HS-27A (cell line): ENCODE measurements at regions not wholly inside any gene's neighbourhood (a gene's known extent, or its start where the extent isn't known, plus 50 kb on each side); places are given as distances from the start of the nearest gene placed in this dataset.
A peak's percentile ranks its signal among the peaks of the same experiment; 100 is the strongest.

Experiments used
- DNase-seq: peaks from one replicate; pipeline ENCODE4 v3.0.0-alpha.2; 2012; ENCODE audit warnings: low read depth, missing footprints

- DNase-seq = no peak
These were observed 82.5 kb upstream of the SORBS2 start for GRCh38 chr4:185894481-185894880.

DNA sequence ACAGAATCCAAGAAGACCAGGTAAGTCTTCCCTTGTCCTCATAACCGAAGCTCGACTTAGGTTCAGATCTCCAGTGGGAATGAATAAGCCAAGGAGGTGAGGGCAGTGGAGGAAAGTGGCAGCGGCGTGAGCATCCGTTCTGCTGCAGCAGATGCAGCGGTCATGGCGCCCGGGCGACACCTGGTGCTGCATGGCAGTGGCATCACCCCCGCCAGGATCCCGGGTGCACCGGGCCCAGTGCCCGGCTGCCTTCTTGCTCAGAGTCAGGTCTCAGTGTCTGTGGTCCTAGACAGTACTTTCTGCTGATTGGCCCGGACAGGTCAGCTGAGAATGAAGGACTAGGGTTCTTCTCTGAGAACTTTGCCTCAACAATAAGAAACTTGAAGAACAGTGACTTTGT is 83.4 kb upstream of the SORBS2 start:
- no peak for DNase-seq

- no peak for DNase-seq
These were observed 83.9 kb upstream of the SORBS2 start for GRCh38 chr4:185895866-185896265.

- DNase-seq = no peak
These were observed 85.0 kb upstream of the SORBS2 start for GRCh38 chr4:185896817-185897488.

GRCh38 chr4:185898413-185898812 is 86.4 kb upstream of the SORBS2 start:
- no peak for DNase-seq

DNA sequence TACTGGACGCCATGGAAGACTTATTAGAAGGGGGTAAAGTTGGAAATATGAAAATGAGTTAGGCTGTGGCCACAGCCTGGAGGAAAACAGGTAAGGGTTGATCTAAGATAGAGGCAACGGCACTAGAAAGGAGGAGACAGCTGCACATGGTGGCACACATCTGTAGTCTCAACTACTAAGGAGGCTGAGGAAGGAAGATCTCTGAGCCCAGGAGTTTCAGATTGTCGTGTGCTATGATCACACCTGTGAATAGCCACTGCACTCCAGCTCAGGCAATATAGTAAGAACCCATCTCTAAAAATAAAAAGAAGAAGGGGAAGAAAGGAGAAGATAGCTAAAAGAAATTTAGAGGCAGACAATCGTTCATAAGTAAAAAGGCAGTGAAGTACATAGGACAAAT is 87.8 kb upstream of the SORBS2 start:
- DNase-seq = no peak

DNA sequence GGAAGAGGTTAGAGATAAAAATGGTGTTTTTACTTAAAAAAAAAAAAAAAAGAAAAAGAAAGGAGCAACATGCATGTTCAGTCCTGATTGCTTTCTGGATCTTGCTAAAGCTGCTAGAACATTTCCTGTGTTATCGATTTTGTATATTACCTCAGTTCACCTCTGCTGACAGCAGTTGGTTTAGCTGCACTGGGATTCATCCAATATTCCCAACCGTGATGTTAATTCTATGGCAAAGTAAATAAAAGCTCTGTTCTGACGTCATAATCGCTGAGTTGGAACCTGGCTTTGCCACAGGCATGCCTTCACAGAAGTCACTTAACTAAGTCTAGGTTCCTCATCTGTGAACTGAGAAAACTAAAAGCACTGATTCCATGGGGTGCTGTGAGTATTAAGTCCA is 90.7 kb upstream of the SORBS2 start:
- DNase-seq = no peak

GRCh38 chr4:185903205-185903604 is 91.2 kb upstream of the SORBS2 start:
- no peak for DNase-seq

DNA sequence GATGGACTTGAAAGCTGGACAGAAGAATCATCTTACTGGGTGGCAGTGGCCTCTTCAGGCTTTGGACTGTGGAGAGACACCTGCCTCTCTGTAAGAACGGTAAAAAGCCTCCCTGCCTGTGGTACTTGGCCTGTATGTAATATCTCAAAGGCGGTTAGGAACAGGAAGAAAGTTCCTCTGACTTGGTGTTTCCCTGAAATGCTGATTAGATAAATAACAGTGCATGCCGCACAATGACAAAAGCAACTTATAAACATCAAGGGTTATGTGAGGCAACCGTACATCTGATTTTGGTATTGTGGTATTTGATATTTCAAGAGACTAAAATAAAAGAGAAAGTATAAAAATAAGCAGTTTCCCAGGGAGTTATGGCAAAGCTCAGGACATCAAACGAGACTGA is 92.4 kb upstream of the SORBS2 start:
- no peak for DNase-seq

DNA sequence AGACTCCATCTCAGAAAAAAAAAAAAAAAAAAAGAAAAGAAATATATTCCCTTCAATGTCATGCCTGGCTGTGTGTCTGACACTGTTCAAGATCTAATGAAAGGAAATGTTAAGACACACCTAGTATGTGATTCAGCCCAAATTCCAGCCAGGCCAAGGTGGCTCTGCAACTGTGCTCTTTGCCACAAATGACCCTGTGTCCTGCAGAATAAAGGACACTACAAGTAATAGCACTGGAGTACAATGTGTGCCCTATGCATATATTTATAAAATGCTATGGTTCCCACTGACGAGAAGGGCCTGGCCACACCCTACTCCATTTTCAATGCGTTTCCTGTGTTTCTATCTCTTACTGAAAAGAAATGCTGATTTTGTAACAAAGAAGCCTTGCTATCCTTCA is 98.0 kb upstream of the SORBS2 start:
- DNase-seq = no peak

DNA sequence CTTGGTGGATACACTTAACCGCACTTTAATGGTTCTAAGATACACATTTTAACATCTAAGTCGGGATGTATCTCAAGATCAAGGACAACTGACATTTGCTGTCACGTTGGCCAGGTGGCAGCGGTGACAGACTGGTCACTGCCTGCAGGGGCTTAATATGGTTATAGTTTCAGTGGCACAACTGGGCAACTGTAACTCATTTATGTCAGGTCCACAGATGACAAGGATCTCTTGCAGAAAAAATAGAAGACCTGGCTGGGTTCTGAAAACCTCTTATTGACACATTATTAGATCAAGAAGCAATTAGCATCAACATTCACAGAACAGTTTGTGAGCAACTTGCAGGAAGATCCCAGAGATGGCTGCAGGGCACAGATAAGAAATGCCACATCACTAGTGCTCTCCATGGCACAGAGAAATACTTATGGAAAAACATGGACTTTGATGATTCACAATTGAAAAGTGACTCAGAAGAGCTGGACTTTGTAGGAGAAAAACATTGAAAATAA is 99.6 kb upstream of the SORBS2 start:
- DNase-seq = no peak

GRCh38 chr4:185912779-185913178 is 100.8 kb upstream of the SORBS2 start:
- no peak for DNase-seq

GRCh38 chr4:185914583-185915199 is 102.7 kb upstream of the SORBS2 start:
- peak; percentile 48 for DNase-seq

DNA sequence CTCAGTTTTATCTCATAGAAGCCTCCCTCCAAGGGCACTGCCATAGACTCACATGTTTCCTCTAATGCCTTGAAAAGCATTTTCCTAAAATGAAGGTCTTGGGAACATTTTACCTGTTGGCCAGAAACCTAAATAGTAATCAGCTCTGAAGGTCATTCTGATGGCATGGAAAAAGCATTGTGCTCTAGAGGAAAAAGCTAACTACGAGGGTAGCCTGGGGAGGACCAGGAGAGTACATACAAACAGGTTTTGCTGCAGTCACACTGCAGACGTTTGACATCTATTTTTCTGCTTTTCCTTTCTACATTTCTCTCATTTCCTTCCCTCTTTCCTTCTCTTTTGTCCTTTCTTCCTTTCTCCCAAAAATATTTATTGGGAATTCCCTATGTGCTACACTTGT is 103.3 kb upstream of the SORBS2 start:
- no peak for DNase-seq

GRCh38 chr4:185915817-185916216 is 103.8 kb upstream of the SORBS2 start:
- DNase-seq = no peak

GRCh38 chr4:185916231-185916630 is 104.2 kb upstream of the SORBS2 start:
- DNase-seq = no peak

DNA sequence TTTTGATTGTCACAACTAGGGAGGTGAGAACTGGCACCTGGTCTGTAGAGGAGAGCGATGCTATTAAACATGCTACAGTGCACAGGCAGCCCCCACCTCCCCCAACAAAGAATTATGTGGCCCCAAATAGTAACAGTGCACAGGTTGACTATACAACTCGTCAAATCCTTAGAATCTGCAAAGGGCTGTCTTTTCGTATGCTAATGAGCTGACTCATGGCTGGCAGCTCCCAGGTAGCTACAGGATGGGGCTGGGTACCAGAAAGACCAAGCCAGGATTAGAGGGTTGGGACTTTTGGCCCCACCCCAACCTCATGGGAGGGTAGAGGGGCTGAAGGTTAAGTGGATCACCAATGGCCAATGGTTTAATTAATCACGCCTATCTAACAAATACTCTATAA is 104.7 kb upstream of the SORBS2 start:
- no peak for DNase-seq

GRCh38 chr4:185919107-185919506 is 107.1 kb upstream of the SORBS2 start:
- DNase-seq = no peak

GRCh38 chr4:185920171-185920570 is 108.2 kb upstream of the SORBS2 start:
- no peak for DNase-seq

DNA sequence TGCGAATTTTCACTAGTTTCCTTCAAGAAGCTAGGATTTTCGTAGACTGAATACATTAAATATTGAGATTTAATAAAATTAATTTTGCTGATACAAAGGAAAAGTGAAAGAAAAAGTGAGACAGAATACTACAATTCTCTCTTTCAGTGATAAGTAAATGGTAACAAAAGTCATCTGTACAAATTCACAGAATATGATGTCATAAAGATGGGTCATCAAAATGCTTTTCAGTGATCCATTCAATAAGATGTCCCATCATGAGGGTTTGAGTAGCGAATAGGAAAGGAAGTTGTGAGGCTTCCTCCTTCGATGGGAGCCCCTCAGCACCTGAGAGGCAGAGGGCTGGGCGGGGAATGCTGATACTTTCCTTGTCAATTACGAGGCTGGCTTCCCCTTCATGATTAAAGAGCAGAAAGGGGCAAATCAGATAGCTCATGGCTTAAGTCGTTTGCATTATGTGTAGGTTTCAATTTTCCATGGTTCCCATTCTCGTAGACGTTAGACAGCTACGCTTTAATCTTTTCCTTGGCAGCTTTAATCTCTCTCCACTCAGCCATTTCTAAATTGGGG is 108.8 kb upstream of the SORBS2 start:
- no peak for DNase-seq

DNA sequence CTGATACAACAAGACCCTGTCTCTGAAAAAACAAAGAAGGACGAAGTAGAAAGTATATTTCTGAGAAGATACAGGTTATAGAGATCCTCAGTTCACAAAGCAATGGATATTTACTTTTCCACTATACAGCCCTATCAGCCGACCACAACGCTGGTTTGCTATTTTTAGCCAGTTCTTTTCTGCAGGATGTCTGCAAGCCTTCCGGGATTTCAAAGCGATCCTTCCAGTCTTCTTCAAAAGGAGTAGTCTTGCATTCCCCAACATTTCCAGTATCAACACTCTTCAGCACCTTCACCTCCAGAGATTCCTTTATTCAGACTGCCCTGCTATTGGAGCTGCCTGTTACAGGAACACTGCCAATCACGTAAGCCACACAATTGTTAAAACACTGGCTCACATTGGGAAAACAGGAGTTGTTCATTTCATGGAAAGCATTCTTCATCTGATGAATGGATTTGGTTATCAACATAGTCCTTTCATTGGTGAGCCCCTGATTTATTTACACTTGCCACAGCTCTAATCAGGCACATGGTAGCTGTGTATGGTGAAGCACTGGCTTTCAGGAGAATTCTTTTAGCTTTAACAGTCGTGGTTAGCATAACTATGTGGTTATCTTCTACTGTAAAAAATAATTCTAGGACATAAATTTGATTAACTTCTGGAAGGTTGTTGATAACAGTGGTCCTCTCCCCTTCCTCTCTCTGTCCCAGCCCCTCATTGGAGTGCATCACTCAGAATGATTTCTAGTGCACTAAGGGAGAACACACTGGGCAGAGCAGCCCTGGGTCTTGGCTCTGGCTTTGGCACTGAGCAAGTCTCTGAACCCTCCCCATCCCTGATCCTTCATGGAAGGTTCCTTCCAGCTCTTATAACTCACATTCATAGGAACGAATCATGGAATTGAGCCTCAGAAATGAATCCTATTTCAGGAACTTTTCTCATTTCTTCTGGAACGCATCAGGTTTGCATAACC is 109.9 kb upstream of the SORBS2 start:
- no peak for DNase-seq

GRCh38 chr4:185924458-185925044 is 112.6 kb upstream of the SORBS2 start:
- no peak for DNase-seq
